OCI-LY7 (cell line): ENCODE measurements at regions not wholly inside any gene's neighbourhood (a gene's known extent, or its start where the extent isn't known, plus 50 kb on each side); places are given as distances from the start of the nearest gene placed in this dataset.

ENCODE experiments used
- BruUV-seq: library from RNA; stranded (reverse); fragments of 400-500 nt; replicated peaks from 2 replicates; lab custom pipeline; 2021; lab: Mats Ljungman, UMichigan
- CTCF ChIA-PET: fragments of 300-600 bp; sonication (Branson Sonifier 250); formaldehyde crosslinking; loops from one replicate; lab custom pipeline; 2022; ENCODE audit warnings: antibody characterized with exemption; ENCODE audit not compliant: unreplicated experiment; lab: Charles Lee
- POLR2A ChIA-PET: fragments of 300-600 bp; sonication (Branson Sonifier 250); formaldehyde crosslinking; loops from one replicate; lab custom pipeline; 2022; ENCODE audit warnings: antibody characterized with exemption; lab: Charles Lee
- DNase-seq: peaks from one replicate; pipeline ENCODE4 v3.0.0-alpha.2; 2015; ENCODE audit warnings: low spot score
- H2AFZ ChIP-seq: fragments of 200-600 bp; sonication (generic), shearing (Covaris generic); 2 replicates; pipeline ENCODE4 v1.6.1; 2014; ENCODE audit warnings: mild to moderate bottlenecking, antibody characterized with exemption, low read length, moderate library complexity
- H3K27ac ChIP-seq: fragments of 200-600 bp; sonication (generic); 2 replicates; pipeline ENCODE4 v1.5.1; 2014; ENCODE audit warnings: mixed run types, low read depth, mild to moderate bottlenecking, moderate library complexity, low read length, inconsistent platforms; ENCODE audit not compliant: poor library complexity, severe bottlenecking
- H3K36me3 ChIP-seq: fragments of 200-600 bp; sonication (generic); 2 replicates; pipeline ENCODE4 v1.6.1; 2014; ENCODE audit warnings: mild to moderate bottlenecking, antibody characterized with exemption, low read length, moderate library complexity, mixed read lengths; ENCODE audit not compliant: insufficient read depth
- H3K4me1 ChIP-seq: fragments of 200-600 bp; sonication (generic); 2 replicates; pipeline ENCODE4 v1.5.1; 2014; ENCODE audit warnings: mild to moderate bottlenecking, low read length; ENCODE audit not compliant: insufficient read depth, poor library complexity, severe bottlenecking
- H3K4me2 ChIP-seq: fragments of 200-600 bp; sonication (generic); 2 replicates; pipeline ENCODE4 v1.6.1; 2014; ENCODE audit warnings: mild to moderate bottlenecking, low read length
- H3K4me3 ChIP-seq: fragments of 200-600 bp; sonication (generic); 2 replicates; pipeline ENCODE4 v1.5.1; 2014; ENCODE audit warnings: mild to moderate bottlenecking, low read depth, low read length; ENCODE audit not compliant: poor library complexity, severe bottlenecking
- H3K79me2 ChIP-seq: fragments of 200-600 bp; sonication (generic); 2 replicates; pipeline ENCODE4 v1.6.1; 2016; ENCODE audit warnings: low read depth, mild to moderate bottlenecking, low read length, moderate library complexity, mixed read lengths; ENCODE audit not compliant: insufficient read depth
- H3K9me2 ChIP-seq: fragments of 200-600 bp; sonication (generic); 2 replicates; pipeline ENCODE4 v1.6.1; 2016; ENCODE audit warnings: mild to moderate bottlenecking, low read length, mixed read lengths; ENCODE audit not compliant: insufficient read depth
- H3K9me3 ChIP-seq: fragments of 200-600 bp; sonication (generic); 2 replicates; pipeline ENCODE4 v1.6.1; 2014; ENCODE audit warnings: mild to moderate bottlenecking, mixed run types, low read length, mixed read lengths
- H4K20me1 ChIP-seq: fragments of 200-600 bp; sonication (generic); 2 replicates; pipeline ENCODE4 v1.6.1; 2014; ENCODE audit warnings: mild to moderate bottlenecking, antibody characterized with exemption, low read length, moderate library complexity, mixed read lengths; ENCODE audit not compliant: insufficient read depth
- CTCF ChIP-seq: fragments of 200-600 bp; sonication (generic); conservative IDR thresholded peaks from 2 replicates; pipeline ENCODE4 v1.5.1; 2014; ENCODE audit warnings: mild to moderate bottlenecking, antibody characterized with exemption, low read length, moderate library complexity, mixed read lengths
- EZH2phosphoT487 ChIP-seq: fragments of 200-600 bp; sonication (generic); IDR thresholded peaks from 2 replicates; pipeline ENCODE4 v1.6.1; 2018; ENCODE audit warnings: low read depth, borderline replicate concordance, mild to moderate bottlenecking, mixed run types, antibody characterized with exemption, low read length, moderate library complexity, mixed read lengths
- intact Hi-C: fragments of 100-400 bp; cut with micrococcal nuclease; formaldehyde crosslinking; loops from one replicate; pipeline ENCODE4 v1.10.0; 2022; ENCODE audit not compliant: unreplicated experiment

- H3K4me2 ChIP-seq, result no peak overlapping the region
- POLR2A ChIA-PET, result interaction anchor here (0.5 to 0.8 kb wide), 3 partner anchors 10 to 107 kb away, joined by 3 to 4 read pairs (median 3); no protein-coding TSS in a partner anchor
- no peaks in the 10 kb centered on the region for H3K9me3 ChIP-seq
- H4K20me1 ChIP-seq, result no peaks in the 10 kb centered on the region
- no peak overlapping the region for H2AFZ ChIP-seq
- DNase-seq, result no peak
- no peak for TF ChIP-seq CTCF
- no peak for TF ChIP-seq EZH2phosphoT487
- H3K4me3 ChIP-seq, result no peak overlapping the region
- no TSS peak for BruUV-seq
- H3K4me1 ChIP-seq, result no peaks in the 10 kb centered on the region
- intact Hi-C loops, result no loop called here
- H3K79me2 ChIP-seq, result no peaks in the 10 kb centered on the region
- H3K9me2 ChIP-seq, result no peaks in the 10 kb centered on the region
- H3K27ac ChIP-seq, result no peak overlapping the region
- CTCF ChIA-PET, result no interaction called here
- H3K36me3 ChIP-seq, result no peaks in the 10 kb centered on the region
Measured at GRCh38 chr2:16257322-16258028, 317.1 kb downstream of the MYCN start.

- Histone ChIP-seq H3K4me2 (no peak overlapping the region), H3K9me3 (no peaks in the 10 kb centered on the region), H3K4me3 (no peak overlapping the region), H3K4me1 (no peaks in the 10 kb centered on the region), H3K36me3 (no peaks in the 10 kb centered on the region), H3K27ac (no peak overlapping the region), H2AFZ (no peak overlapping the region), H3K79me2 (no peaks in the 10 kb centered on the region), H3K9me2 (no peaks in the 10 kb centered on the region), H4K20me1 (no peaks in the 10 kb centered on the region)
- ChIA-PET POLR2A (interaction anchor here (0.5 to 0.8 kb wide), 3 partner anchors 9 to 106 kb away, joined by 3 to 4 read pairs (median 3); no protein-coding TSS in a partner anchor), CTCF (no interaction called here)
- no peak for TF ChIP-seq CTCF
- TF ChIP-seq EZH2phosphoT487, result no peak
- DNase-seq, result no peak
- no TSS peak for BruUV-seq
- intact Hi-C loops, result no loop called here
Measured at GRCh38 chr2:16256601-16257321, 316.4 kb downstream of the MYCN start.

- no peak for DNase-seq
- no peak for TF ChIP-seq CTCF
- TF ChIP-seq EZH2phosphoT487, result no peak
- intact Hi-C loops, result no loop called here
- H3K4me2 ChIP-seq, result no peak overlapping the region
- POLR2A ChIA-PET, result no interaction called here
- no peaks in the 10 kb centered on the region for H3K9me3 ChIP-seq
- no TSS peak for BruUV-seq
- H2AFZ ChIP-seq, result no peak overlapping the region
- H3K9me2 ChIP-seq, result no peaks in the 10 kb centered on the region
- H4K20me1 ChIP-seq, result no peaks in the 10 kb centered on the region
- H3K27ac ChIP-seq, result no peak overlapping the region
- CTCF ChIA-PET, result interaction anchor here (0.6 kb wide), 1 partner anchor 48 kb away, joined by 3 read pairs; no protein-coding TSS in a partner anchor
- H3K36me3 ChIP-seq, result no peaks in the 10 kb centered on the region
- no peaks in the 10 kb centered on the region for H3K79me2 ChIP-seq
- no peaks in the 10 kb centered on the region for H3K4me1 ChIP-seq
- H3K4me3 ChIP-seq, result no peak overlapping the region
Measured at GRCh38 chr2:16255120-16255519, 314.8 kb downstream of the MYCN start.
